GM21529 (cell line): ENCODE measurements at regions not wholly inside any gene's neighbourhood (a gene's known extent, or its start where the extent isn't known, plus 50 kb on each side); places are given as distances from the start of the nearest gene placed in this dataset.

Experiments
- ATAC-seq: cut with Tn5 transposase; IDR thresholded peaks from one replicate; pipeline ENCODE4 v1.9.1; 2021; ENCODE audit not compliant: unreplicated experiment

DNA sequence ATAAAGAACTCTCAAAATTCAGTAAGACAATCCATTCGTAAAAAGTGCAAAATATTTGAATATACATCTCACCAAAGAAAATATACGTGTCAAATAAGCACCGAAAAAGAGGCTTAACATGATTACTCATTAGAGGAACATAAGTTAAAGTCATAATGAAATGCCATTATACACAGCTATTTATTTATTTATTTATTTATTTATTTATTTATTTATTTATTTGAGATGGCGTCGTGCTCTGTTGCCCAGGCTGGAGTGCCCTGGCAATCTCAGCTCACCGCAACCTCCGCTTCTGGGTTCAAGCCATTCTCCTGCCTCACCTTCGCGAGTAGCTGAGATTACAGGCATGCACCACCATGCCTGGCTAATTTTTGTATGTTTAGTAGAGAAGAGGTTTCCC lies 203.6 kb upstream of the UBASH3B start:
- no peak for ATAC-seq

DNA sequence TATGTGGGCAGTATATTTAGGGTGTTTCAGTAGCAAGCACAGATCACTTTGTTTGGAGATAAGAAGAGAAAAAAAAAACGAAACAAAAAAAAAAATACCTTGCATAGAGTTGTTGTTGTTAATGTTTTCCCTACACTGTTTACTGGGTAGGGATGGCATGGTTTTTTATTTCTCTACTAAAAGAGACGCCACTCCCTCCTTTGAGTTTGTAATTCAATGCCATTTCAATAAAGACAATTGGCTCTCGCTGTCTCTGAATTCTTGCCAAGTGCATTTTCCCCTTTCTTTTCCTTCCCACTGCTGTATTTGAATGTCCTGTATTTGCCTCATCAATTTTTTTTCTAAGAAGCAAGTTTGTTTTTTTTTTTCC lies 213.9 kb upstream of the UBASH3B start:
- ATAC-seq: no peak

DNA sequence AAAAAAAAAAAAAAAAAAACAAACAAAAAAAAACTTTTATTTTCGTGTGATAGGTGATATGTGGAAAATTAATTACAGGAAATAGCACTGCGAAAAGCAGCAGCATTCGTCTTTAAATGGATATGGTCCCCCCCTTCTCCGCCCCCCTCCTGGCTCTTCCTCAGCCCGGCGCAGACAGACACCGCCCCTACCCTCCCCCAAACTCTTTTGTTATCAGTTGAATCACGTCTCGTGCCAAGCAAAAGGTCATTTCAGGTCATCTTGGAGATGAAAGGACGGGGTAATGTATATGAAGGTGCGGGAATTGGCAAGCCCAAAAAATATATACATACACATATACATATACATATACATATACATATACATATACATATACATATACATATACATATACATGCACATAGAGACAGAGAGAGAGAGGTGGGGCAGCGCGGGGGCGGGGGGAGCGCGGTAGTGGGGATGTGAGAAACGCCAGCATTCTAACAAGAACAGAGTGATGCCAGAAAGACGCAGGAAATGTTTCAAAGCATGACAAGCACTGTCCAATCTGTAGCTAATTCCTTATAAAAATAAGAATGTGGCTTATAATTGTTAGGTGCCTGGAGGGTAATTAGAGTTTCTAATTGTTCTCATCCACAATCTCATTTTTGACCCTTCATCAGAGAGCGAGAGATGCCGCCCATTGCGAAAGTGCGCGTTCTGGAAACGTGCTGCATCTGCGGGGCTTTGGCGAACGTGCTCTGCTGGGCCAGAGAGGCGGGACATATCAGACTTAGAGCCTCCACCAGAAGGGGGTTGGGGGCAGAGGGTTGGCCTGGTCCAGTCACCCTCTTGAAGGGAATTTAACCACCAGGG lies 214.5 kb upstream of the UBASH3B start:
- ATAC-seq: no peak

- ATAC-seq: no peak
Observed at GRCh38 chr11:122439866-122440810, 215.4 kb upstream of the UBASH3B start.

DNA sequence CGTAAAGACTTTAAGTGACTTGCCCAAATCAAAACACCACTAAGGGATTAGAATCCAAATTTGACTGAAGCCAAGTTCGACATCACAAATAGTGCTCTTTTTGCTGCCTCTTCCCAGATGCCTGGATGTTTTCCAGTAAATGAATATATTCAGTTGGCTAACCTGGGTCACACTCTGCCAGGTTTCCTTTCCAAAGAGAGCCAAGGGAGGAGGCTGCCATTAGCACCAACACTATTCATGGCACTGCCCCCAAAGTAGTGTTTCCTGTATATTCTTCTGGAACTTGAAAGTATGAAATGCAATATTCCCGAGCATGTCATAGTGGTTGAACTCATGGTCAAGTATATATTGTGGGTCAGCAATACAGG lies 219.3 kb upstream of the UBASH3B start:
- no peak for ATAC-seq

- ATAC-seq: no peak
Observed at GRCh38 chr11:122435540-122436187, 219.9 kb upstream of the UBASH3B start.

DNA sequence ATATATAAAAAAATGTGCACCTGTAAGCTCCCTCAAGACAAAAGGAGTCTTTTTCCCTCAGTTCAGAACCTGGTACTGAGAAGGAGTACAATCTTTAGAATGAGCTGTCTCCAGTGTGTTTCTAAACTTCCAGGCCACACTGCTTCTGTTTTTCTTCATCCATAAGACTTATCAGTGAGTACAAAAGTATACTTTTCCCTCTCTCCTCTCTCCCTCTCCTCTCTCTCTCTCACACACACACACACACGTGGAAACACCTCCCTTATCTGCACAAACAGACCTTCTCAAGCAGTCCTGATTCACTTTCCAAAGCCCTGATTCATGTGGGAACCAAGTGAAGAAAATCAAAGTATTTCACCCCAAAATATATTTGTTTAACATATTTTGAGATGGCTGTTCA lies 220.7 kb upstream of the UBASH3B start:
- ATAC-seq: no peak

GRCh38 chr11:122430490-122430889 lies 225.0 kb upstream of the UBASH3B start:
- ATAC-seq: no peak

DNA sequence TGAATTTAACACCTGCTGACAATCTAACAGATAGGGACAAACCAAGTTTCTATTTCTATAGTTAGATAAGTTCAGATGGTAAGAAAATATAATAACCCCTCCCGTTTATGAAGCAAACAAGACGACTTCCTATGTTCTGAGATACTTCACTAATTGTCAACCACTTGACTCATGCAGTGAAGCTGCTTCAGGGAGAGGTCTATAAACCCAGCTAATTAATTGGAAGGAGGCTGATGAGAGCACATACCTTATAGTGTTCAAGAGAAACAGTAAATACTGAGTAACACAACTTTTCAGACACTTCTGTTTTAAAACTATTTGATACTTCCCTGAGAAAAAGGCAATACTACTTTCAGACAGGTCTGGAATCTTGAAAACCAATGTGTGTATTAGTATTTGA lies 229.4 kb upstream of the UBASH3B start:
- ATAC-seq: no peak

- no peak for ATAC-seq
Observed at GRCh38 chr11:122424636-122425035, 230.9 kb upstream of the UBASH3B start.

GRCh38 chr11:122423886-122424285 lies 231.6 kb upstream of the UBASH3B start:
- no peak for ATAC-seq

GRCh38 chr11:122423273-122423672 lies 232.2 kb upstream of the UBASH3B start:
- ATAC-seq: no peak

GRCh38 chr11:122422682-122423081 lies 232.8 kb upstream of the UBASH3B start:
- no peak for ATAC-seq

DNA sequence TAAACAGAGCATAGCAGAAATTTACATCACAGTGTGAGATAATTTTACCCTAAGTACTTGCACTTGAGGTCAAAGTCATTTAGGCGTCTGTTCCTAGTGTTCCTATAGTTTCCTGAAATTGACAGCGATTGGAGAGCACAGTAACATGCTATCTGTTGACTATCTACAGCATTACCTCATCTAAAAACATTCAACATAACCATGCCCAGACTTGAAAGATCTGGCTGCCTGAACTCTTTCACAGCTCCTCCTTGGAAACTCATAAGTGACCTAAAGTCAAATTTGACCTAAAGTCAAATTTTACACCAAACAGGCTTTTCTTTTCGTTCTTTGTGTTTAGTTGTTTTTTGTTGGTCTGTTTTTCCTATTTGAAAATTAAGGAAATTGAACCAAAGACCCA lies 233.8 kb upstream of the UBASH3B start:
- ATAC-seq: no peak

DNA sequence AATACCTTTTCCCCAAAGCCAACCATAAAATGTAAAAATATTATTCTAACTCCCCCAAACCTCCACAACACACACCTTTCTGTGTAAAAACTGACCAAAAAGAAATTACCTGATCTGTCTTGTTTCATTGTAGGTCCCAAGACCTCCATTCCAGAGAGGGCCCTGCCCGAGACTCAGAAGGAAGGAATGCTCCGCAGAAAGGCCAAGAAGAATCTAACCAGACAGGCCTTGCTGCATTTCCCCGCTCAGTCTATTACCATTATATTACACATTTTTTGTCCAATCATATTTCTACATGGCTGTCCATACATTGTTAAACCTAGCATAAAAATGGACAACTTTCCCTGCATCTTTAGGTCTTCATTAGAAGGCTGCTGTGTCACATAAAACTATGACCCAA lies 237.5 kb upstream of the UBASH3B start:
- ATAC-seq: no peak

- ATAC-seq: no peak
Observed at GRCh38 chr11:122414406-122415018, 241.0 kb upstream of the UBASH3B start.

GRCh38 chr11:122413677-122414076 lies 241.8 kb upstream of the UBASH3B start:
- no peak for ATAC-seq

GRCh38 chr11:122412581-122412980 lies 242.9 kb upstream of the UBASH3B start:
- ATAC-seq: no peak

- no peak for ATAC-seq
Observed at GRCh38 chr11:122406466-122406865, 249.1 kb upstream of the UBASH3B start.

DNA sequence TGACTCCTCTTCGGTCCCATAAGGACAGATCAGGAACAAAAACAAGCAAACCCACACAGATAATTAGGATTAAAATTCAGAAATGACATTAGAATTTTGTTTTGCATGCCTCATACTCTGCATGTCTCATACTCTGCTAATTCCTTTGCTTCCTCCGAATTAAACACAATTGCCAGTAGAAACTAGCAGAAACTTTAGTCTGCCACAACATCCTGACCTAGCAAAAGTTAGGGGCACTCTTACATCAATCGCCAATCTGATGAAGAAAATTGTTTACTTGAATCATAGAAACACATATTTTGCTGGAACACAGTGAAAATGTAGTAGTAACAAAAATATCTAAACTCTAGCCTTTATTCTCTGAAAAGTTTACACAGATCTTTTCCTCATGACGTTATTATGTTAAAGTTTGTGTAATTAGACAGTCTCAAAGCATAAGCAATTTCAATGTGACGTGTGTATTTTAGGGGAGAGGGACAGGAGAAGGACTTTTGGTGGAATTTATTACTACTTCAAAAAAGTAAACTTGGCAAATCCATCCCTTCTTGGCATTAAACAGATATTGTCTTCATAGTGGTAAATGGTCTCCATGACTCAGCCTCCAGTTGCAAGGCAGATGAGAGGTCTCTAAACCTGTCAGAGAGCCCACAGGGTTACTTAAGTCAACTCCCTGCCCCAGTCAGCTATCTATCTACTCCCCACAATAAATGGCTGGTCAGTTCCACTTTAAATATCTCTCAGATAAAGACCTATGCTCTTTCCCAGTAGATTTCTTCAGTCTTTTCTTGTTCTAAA lies 249.8 kb upstream of the UBASH3B start:
- ATAC-seq: no peak
